Lower lobe of right lung (tissue), 2 donors: ENCODE measurements at regions not wholly inside any gene's neighbourhood (a gene's known extent, or its start where the extent isn't known, plus 50 kb on each side); places are given as distances from the start of the nearest gene placed in this dataset.

Experiments
- ATAC-seq, 2 donors: fragments of 200-7000 bp; cut with Tn5 transposase; one replicate each; pipeline ENCODE4 v1.9.1; 2020 to 2022; ENCODE audit warnings: mild to moderate bottlenecking in 2 of 2, moderate library complexity in 2 of 2
- DNase-seq: peaks from one replicate; pipeline ENCODE4 v3.0.0-alpha.2; 2020
- H3K27ac ChIP-seq: fragments of 200-600 bp; one replicate; pipeline ENCODE4 v1.8.0; 2022
- H3K27me3 ChIP-seq: fragments of 200-600 bp; one replicate; pipeline ENCODE4 v1.8.0; 2022; ENCODE audit warnings: low read depth
- H3K36me3 ChIP-seq: fragments of 200-600 bp; one replicate; pipeline ENCODE4 v1.8.0; 2022; ENCODE audit warnings: mild to moderate bottlenecking
- H3K4me1 ChIP-seq: fragments of 200-600 bp; one replicate; pipeline ENCODE4 v1.8.0; 2022
- H3K4me3 ChIP-seq: fragments of 200-600 bp; one replicate; pipeline ENCODE4 v1.8.0; 2022; ENCODE audit warnings: mild to moderate bottlenecking
- H3K9me3 ChIP-seq: fragments of 200-600 bp; one replicate; pipeline ENCODE4 v1.8.0; 2022
- intact Hi-C: fragments of 100-400 bp; cut with DNase I; formaldehyde crosslinking; loops from one replicate; pipeline ENCODE4 v1.11.0; 2022
- TF ChIP-seq, protein P1 (sequence below): fragments of 200-600 bp; IDR thresholded peaks from one replicate; pipeline ENCODE4 v1.8.0; 2022; ENCODE audit warnings: antibody characterized with exemption, mild to moderate bottlenecking
- donor health status: DM: no; HTN: yes; CAD: no; lungs with severe emphysema.

DNA sequence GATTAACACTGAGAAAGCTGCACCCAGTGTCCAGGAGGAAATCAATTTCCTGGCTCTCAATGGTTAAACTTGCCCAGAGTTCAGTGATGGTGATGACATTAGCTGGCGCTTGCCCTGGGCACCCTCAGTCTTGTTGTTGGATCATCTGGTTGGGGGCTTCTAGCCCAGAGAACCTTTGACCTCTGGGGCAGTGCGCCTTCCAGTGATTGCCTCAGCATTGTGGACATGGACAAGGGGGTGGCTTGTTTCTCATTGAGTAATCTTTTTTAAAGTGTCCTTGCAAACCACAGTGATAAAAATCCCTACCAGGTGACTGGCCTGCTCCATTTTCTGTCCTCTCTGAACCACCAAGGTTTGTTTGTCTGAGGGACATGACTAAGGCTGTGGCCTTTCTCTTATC is 95.6 kb upstream of the USP9Y start:
- Histone ChIP-seq H3K27ac (no peak overlapping the region), H3K27me3 (no peaks in the 10 kb centered on the region), H3K9me3 (no peaks in the 10 kb centered on the region), H3K36me3 (no peaks in the 10 kb centered on the region), H3K4me3 (no peak overlapping the region), H3K4me1 (no peaks in the 10 kb centered on the region)
- intact Hi-C loops: no loop called here
- no peak for DNase-seq
- ATAC-seq: no peak
- TF ChIP-seq, protein P1, sequence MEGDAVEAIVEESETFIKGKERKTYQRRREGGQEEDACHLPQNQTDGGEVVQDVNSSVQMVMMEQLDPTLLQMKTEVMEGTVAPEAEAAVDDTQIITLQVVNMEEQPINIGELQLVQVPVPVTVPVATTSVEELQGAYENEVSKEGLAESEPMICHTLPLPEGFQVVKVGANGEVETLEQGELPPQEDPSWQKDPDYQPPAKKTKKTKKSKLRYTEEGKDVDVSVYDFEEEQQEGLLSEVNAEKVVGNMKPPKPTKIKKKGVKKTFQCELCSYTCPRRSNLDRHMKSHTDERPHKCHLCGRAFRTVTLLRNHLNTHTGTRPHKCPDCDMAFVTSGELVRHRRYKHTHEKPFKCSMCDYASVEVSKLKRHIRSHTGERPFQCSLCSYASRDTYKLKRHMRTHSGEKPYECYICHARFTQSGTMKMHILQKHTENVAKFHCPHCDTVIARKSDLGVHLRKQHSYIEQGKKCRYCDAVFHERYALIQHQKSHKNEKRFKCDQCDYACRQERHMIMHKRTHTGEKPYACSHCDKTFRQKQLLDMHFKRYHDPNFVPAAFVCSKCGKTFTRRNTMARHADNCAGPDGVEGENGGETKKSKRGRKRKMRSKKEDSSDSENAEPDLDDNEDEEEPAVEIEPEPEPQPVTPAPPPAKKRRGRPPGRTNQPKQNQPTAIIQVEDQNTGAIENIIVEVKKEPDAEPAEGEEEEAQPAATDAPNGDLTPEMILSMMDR: no peak

DNA sequence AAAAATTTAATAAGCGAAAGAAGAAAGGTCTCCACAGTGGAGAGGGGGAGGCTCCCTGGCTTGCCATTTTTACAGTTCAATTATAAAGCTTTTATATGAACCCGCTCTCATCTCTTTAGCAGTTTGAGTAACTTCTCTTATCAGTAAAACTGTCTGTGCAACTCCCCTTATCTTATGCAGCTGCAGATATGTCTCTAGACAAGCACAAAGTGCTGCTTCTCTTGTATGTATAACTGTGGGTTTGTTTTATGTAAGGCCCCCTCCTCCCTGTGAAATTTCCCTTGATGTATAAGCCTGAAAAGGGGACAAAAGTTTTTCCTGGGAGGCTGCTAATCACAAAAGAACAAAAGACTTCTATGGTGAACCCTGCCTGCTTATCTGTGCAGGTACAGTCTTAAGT is 90.2 kb upstream of the USP9Y start:
- no peak overlapping the region for H3K27ac ChIP-seq
- DNase-seq: no peak
- no peaks in the 10 kb centered on the region for H3K4me1 ChIP-seq
- no peak overlapping the region for H3K4me3 ChIP-seq
- TF ChIP-seq, protein P1: no peak
- intact Hi-C loops: no loop called here
- no peak for ATAC-seq
- no peaks in the 10 kb centered on the region for H3K36me3 ChIP-seq
- H3K9me3 ChIP-seq: no peaks in the 10 kb centered on the region
- H3K27me3 ChIP-seq: no peaks in the 10 kb centered on the region

DNA sequence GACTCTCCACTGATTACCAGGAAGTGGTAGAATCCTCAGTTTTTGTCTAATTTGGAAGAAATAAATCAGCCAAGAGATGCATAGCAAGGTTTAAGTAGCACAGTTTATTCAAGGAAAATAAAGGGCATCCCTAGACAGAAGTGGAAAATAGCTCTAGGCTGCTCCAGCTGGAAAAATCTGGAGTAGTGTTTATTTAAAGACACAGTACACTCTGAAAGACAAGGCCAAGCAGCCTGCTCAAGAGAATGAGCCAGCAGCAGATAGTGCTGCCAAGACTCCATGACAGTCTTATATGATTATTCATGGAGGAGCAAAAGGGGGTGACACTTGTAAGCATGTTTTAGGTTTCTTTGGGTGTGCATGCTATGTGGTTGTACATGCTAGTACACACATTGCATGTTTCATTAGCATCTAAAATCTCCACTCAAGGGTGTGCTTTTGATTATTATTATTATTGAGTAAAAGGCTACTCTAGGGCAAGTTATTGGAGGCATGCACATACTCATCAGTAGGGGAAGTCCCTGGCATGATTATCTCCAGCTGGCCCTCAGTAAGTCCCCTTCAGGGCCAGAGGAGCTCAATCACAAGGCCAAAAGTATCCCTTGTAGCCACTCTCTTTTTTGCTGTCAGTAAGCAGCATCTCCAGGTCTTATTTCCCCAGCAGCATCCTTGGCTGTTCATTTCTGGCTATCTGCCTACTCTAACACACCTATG is 85.1 kb upstream of the USP9Y start:
- Histone ChIP-seq H3K27me3 (no peaks in the 10 kb centered on the region), H3K4me1 (no peaks in the 10 kb centered on the region), H3K36me3 (no peaks in the 10 kb centered on the region), H3K9me3 (no peaks in the 10 kb centered on the region), H3K4me3 (no peak overlapping the region), H3K27ac (no peak overlapping the region)
- DNase-seq: no peak
- ATAC-seq: no peak
- intact Hi-C loops: no loop called here
- TF ChIP-seq, protein P1: no peak

DNA sequence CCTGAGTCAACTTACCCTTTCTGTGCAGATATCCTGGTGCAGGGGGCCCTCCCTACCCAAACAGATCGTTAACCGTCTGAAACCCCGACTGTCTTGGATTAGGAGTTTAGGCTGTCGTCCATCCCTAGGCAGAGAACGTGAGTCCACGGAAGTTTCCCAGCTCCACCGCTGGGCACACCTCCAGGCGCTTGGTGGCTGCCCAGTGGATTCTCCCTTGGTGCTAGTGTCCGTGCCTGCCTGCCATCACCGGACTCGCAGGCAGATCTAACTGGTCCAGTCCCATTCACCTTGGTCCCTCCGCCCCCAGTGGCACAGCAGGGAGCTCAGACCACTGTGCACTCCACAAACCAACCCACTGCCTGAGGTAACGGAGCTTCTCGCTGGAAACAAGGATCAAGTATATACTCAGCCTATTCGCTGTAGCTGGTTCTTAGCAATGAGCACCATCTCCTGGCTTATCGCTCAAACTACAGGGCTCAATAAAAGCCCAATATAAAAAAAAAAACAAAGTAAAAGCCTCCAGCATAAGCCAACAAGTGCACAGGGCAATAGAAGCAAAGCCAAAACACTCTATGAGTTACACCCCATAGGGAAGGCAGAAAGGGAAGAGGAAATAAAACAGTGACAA is 79.5 kb upstream of the USP9Y start:
- Histone ChIP-seq H3K36me3 (no peaks in the 10 kb centered on the region), H3K27me3 (no peaks in the 10 kb centered on the region), H3K4me1 (no peaks in the 10 kb centered on the region), H3K27ac (no peak overlapping the region), H3K4me3 (no peak overlapping the region), H3K9me3 (no peaks in the 10 kb centered on the region)
- TF ChIP-seq, protein P1: peak; percentile 19
- ATAC-seq (peak in 1 of 2 donors; percentile 45), DNase-seq (no peak)
- intact Hi-C loops: no loop called here

DNA sequence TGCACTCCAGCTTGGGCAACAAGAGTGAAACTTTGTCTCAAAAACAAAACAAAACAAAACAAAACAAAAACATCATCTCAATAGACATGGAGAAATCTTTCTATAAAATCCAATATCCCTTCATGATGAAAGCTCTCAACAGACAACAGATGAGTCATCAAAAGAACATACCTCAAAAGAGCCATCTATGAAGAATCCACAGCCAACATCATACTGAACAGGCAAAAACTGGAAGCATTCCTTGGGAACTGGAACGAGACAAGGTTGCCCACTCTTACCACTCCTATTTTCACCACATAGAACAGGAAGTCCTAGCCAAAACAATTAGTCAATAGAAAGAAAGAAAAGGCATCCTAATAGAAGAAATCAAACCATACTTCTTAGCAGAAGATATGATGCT is 77.8 kb upstream of the USP9Y start:
- DNase-seq (no peak), ATAC-seq (no peak)
- H3K27ac ChIP-seq: no peak overlapping the region
- no peaks in the 10 kb centered on the region for H3K4me1 ChIP-seq
- no peaks in the 10 kb centered on the region for H3K9me3 ChIP-seq
- no peaks in the 10 kb centered on the region for H3K27me3 ChIP-seq
- TF ChIP-seq, protein P1: no peak
- intact Hi-C loops: no loop called here
- no peak overlapping the region for H3K4me3 ChIP-seq
- no peaks in the 10 kb centered on the region for H3K36me3 ChIP-seq
